ENCODE measurements at regions not wholly inside any gene's neighbourhood (a gene's known extent, or its start where the extent isn't known, plus 50 kb on each side); places are given as distances from the start of the nearest gene placed in this dataset.

- TF ChIP-seq IKZF3 (tag by site-specific recombination; IDR thresholded peaks at IDR 0.05) (peak; percentile 74), ZNF692 (tag by site-specific recombination; IDR thresholded peaks at IDR 0.05) (peak; percentile 55; the same call in 1 of the 2 replicates), ZBTB48 (tag by site-specific recombination; IDR thresholded peaks at IDR 0.05) (0 out of 2 replicates have a peak, but pooled peaks have one; percentile 21), ZNF174 (tag by site-specific recombination; IDR thresholded peaks at IDR 0.05) (no peak), ZNF747 (tag by site-specific recombination; IDR thresholded peaks at IDR 0.05) (no peak), PRDM6 (tag by site-specific recombination; IDR thresholded peaks at IDR 0.05) (peak; percentile 68), INSM2 (tag by site-specific recombination; IDR thresholded peaks at IDR 0.05) (peak; percentile 77; the same call in 1 of the 2 replicates), ZNF2 (tag by site-specific recombination; IDR thresholded peaks at IDR 0.05) (0 out of 2 replicates have a peak, but pooled peaks have one; percentile 54), WT1 (tag by site-specific recombination; IDR thresholded peaks at IDR 0.05) (no peak), ZNF10 (tag by site-specific recombination; IDR thresholded peaks at IDR 0.05) (peak; percentile 43; the same call in 1 of the 2 replicates), SP7 (tag by site-specific recombination; IDR thresholded peaks at IDR 0.05) (peak; percentile 85), FEZF1 (tag by site-specific recombination; IDR thresholded peaks at IDR 0.05) (peak; percentile 96), SCRT2 (tag by site-specific recombination; IDR thresholded peaks at IDR 0.05) (peak; percentile 89), ZNF610 (tag by site-specific recombination; IDR thresholded peaks at IDR 0.05; ENCODE audit: borderline replicate concordance) (no peak), KLF9 (tag by site-specific recombination; IDR thresholded peaks at IDR 0.05; ENCODE audit: low read depth) (no peak), ZBTB20 (tag by site-specific recombination; IDR thresholded peaks at IDR 0.05) (0 out of 2 replicates have a peak, but pooled peaks have one; percentile 23), ZNF239 (tag by site-specific recombination; IDR thresholded peaks at IDR 0.05) (no peak), ZNF391 (tag by site-specific recombination; IDR thresholded peaks at IDR 0.05; ENCODE audit: borderline replicate concordance, low read depth) (no peak), SALL2 (tag by site-specific recombination; IDR thresholded peaks at IDR 0.05; ENCODE audit: borderline replicate concordance) (no peak), ZNF600 (tag by site-specific recombination; IDR thresholded peaks at IDR 0.05) (peak; percentile 57; the same call in 1 of the 2 replicates)
- TF ChIP-seq, protein P1, sequence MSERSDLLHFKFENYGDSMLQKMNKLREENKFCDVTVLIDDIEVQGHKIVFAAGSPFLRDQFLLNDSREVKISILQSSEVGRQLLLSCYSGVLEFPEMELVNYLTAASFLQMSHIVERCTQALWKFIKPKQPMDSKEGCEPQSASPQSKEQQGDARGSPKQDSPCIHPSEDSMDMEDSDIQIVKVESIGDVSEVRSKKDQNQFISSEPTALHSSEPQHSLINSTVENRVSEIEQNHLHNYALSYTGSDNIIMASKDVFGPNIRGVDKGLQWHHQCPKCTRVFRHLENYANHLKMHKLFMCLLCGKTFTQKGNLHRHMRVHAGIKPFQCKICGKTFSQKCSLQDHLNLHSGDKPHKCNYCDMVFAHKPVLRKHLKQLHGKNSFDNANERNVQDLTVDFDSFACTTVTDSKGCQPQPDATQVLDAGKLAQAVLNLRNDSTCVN (tag by site-specific recombination; optimal IDR thresholded peaks at IDR 0.05), result no peak
- TF ChIP-seq, protein P2, sequence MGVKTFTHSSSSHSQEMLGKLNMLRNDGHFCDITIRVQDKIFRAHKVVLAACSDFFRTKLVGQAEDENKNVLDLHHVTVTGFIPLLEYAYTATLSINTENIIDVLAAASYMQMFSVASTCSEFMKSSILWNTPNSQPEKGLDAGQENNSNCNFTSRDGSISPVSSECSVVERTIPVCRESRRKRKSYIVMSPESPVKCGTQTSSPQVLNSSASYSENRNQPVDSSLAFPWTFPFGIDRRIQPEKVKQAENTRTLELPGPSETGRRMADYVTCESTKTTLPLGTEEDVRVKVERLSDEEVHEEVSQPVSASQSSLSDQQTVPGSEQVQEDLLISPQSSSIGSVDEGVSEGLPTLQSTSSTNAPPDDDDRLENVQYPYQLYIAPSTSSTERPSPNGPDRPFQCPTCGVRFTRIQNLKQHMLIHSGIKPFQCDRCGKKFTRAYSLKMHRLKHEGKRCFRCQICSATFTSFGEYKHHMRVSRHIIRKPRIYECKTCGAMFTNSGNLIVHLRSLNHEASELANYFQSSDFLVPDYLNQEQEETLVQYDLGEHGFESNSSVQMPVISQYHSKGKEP (tag by site-specific recombination; IDR thresholded peaks at IDR 0.05), result peak; percentile 73
- TF ChIP-seq, protein P3, sequence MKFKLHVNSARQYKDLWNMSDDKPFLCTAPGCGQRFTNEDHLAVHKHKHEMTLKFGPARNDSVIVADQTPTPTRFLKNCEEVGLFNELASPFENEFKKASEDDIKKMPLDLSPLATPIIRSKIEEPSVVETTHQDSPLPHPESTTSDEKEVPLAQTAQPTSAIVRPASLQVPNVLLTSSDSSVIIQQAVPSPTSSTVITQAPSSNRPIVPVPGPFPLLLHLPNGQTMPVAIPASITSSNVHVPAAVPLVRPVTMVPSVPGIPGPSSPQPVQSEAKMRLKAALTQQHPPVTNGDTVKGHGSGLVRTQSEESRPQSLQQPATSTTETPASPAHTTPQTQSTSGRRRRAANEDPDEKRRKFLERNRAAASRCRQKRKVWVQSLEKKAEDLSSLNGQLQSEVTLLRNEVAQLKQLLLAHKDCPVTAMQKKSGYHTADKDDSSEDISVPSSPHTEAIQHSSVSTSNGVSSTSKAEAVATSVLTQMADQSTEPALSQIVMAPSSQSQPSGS (tag by site-specific recombination; IDR thresholded peaks at IDR 0.05; ENCODE audit: low read depth), result peak; percentile 68
- TF ChIP-seq, protein P4, sequence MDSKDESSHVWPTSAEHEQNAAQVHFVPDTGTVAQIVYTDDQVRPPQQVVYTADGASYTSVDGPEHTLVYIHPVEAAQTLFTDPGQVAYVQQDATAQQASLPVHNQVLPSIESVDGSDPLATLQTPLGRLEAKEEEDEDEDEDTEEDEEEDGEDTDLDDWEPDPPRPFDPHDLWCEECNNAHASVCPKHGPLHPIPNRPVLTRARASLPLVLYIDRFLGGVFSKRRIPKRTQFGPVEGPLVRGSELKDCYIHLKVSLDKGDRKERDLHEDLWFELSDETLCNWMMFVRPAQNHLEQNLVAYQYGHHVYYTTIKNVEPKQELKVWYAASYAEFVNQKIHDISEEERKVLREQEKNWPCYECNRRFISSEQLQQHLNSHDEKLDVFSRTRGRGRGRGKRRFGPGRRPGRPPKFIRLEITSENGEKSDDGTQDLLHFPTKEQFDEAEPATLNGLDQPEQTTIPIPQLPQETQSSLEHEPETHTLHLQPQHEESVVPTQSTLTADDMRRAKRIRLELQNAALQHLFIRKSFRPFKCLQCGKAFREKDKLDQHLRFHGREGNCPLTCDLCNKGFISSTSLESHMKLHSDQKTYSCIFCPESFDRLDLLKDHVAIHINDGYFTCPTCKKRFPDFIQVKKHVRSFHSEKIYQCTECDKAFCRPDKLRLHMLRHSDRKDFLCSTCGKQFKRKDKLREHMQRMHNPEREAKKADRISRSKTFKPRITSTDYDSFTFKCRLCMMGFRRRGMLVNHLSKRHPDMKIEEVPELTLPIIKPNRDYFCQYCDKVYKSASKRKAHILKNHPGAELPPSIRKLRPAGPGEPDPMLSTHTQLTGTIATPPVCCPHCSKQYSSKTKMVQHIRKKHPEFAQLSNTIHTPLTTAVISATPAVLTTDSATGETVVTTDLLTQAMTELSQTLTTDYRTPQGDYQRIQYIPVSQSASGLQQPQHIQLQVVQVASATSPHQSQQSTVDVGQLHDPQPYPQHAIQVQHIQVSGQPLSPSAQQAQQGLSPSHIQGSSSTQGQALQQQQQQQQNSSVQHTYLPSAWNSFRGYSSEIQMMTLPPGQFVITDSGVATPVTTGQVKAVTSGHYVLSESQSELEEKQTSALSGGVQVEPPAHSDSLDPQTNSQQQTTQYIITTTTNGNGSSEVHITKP (tag by site-specific recombination; IDR thresholded peaks at IDR 0.05), result peak; percentile 15; the same call in 1 of the 2 replicates
- TF ChIP-seq, protein P5, sequence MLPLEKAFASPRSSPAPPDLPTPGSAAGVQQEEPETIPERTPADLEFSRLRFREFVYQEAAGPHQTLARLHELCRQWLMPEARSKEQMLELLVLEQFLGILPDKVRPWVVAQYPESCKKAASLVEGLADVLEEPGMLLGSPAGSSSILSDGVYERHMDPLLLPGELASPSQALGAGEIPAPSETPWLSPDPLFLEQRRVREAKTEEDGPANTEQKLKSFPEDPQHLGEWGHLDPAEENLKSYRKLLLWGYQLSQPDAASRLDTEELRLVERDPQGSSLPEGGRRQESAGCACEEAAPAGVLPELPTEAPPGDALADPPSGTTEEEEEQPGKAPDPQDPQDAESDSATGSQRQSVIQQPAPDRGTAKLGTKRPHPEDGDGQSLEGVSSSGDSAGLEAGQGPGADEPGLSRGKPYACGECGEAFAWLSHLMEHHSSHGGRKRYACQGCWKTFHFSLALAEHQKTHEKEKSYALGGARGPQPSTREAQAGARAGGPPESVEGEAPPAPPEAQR (tag by site-specific recombination; IDR thresholded peaks at IDR 0.05), result no peak
Observed at GRCh38 chr1:199691540-199691939, 336.0 kb upstream of the NR5A2 start (continued).

All from HEK293 (cell line).